A549 (cell line): ENCODE measurements at regions not wholly inside any gene's neighbourhood (a gene's known extent, or its start where the extent isn't known, plus 50 kb on each side); places are given as distances from the start of the nearest gene placed in this dataset.
"Not testable (repeated sequence)": the region's sequence is repeated elsewhere in the genome, so short reads cannot be mapped to it uniquely, and the experiment has no call there.

Source experiments
- ATAC-seq, 2 experiments: fragments of 200-7000 bp in 1 of 2; fragments of >200 bp in 1 of 2; cut with Nextera tagmentation in 1 of 2; cut with Tn5 transposase in 1 of 2; 3 replicates each; pipeline versions ENCODE4 v1.8.0 to v1.9.1; 2018 to 2020; ENCODE audit warnings: mild to moderate bottlenecking in 1 of 2, moderate library complexity in 1 of 2
- CTCF ChIA-PET: fragments of 300-600 bp; sonication (Branson Sonifier 250); formaldehyde crosslinking; extraction: SDS; loops from one replicate; lab custom pipeline; 2021; ENCODE audit warnings: antibody characterized with exemption, inconsistent platforms; lab: Yijun Ruan, JAX
- POLR2A ChIA-PET: fragments of 350-600 bp; formaldehyde crosslinking; extraction: SDS; loops from one replicate; lab custom pipeline; 2021; ENCODE audit warnings: antibody characterized with exemption, inconsistent platforms; lab: Yijun Ruan, JAX
- DNase-seq, 2 experiments: peaks; one replicate each; pipeline versions ENCODE4 v3.0.0 to v3.0.0-alpha.2; 2011 to 2016; ENCODE audit warnings: low read depth in 1 of 2, low spot score in 1 of 2
- FAIRE-seq: peaks from 2 replicates; lab custom pipeline; 2011; peaks lifted over from hg19 to GRCh38; lab: Jason Lieb, UNC
- H3K27ac ChIP-seq, 2 experiments: fragments of >200 bp; sonication (Bioruptor Twin); formaldehyde crosslinking; 3 replicates each; pipeline ENCODE4 v1.5.1; 2016 to 2017
- H3K4me1 ChIP-seq: fragments of >200 bp; sonication (Bioruptor Twin); formaldehyde crosslinking; 3 replicates; pipeline ENCODE4 v1.6.1; 2016
- H3K4me2 ChIP-seq: fragments of >200 bp; sonication (Bioruptor Twin); formaldehyde crosslinking; 3 replicates; pipeline ENCODE4 v1.6.1; 2016
- H3K4me3 ChIP-seq: fragments of >200 bp; sonication (Bioruptor Twin); formaldehyde crosslinking; 3 replicates; pipeline ENCODE4 v1.5.1; 2016
- H3K9me3 ChIP-seq: fragments of >200 bp; sonication (Bioruptor Twin); formaldehyde crosslinking; 3 replicates; pipeline ENCODE4 v1.6.1; 2016
- CBX2 ChIP-seq: fragments of 200-600 bp; sonication (generic); IDR thresholded peaks from 2 replicates; pipeline ENCODE4 v1.6.1; 2016; ENCODE audit warnings: low read depth, mild to moderate bottlenecking, borderline replicate concordance
- CEBPB ChIP-seq, 2 experiments: fragments of >200 bp in 1 of 2; sonication (Bioruptor Twin) in 1 of 2; formaldehyde crosslinking in 1 of 2; IDR thresholded peaks; 2 replicates each; pipeline ENCODE4 v1.6.1; 2012 to 2016
- FOSL2 ChIP-seq, 2 experiments: fragments of 450-650 bp in 1 of 2; fragments of >200 bp in 1 of 2; sonication (Bioruptor Twin) in 1 of 2; formaldehyde crosslinking; IDR thresholded peaks; 2 replicates each; pipeline versions ENCODE4 v1.5.0 to v1.6.1; 2016 to 2020; ENCODE audit warnings: mild to moderate bottlenecking in 1 of 2, moderate library complexity in 1 of 2
- FOXS1 ChIP-seq: fragments of 250-450 bp; sonication (Bioruptor Pico); IDR thresholded peaks from 2 replicates; pipeline ENCODE4 v1.5.0; 2020; ENCODE audit warnings: mild to moderate bottlenecking, moderate library complexity
- HOXB13 ChIP-seq: fragments of 250-450 bp; sonication (Bioruptor Pico); IDR thresholded peaks from 2 replicates; pipeline ENCODE4 v1.5.0; 2020; ENCODE audit warnings: low read depth, mild to moderate bottlenecking, moderate library complexity
- HOXB5 ChIP-seq: fragments of 250-450 bp; sonication (Bioruptor Pico); IDR thresholded peaks from 2 replicates; pipeline ENCODE4 v1.5.0; 2020; ENCODE audit warnings: mild to moderate bottlenecking, moderate library complexity
- JUNB ChIP-seq: fragments of >200 bp; sonication (Bioruptor Twin); formaldehyde crosslinking; IDR thresholded peaks from 2 replicates; pipeline ENCODE4 v1.6.1; 2016
- MYC ChIP-seq: IDR thresholded peaks from 2 replicates; pipeline ENCODE4 v1.6.1; 2012; ENCODE audit warnings: mild to moderate bottlenecking, inconsistent platforms, low read length, improper control_type of control experiment, borderline replicate concordance
- NFE2L2 ChIP-seq: fragments of 150-350 bp; conservative IDR thresholded peaks from 2 replicates; pipeline ENCODE4 v1.6.1; 2014; ENCODE audit warnings: low read length
- PHF8 ChIP-seq: fragments of 200-600 bp; sonication (generic); IDR thresholded peaks from 2 replicates; pipeline ENCODE4 v1.6.1; 2016; ENCODE audit warnings: low read depth, mild to moderate bottlenecking, antibody characterized with exemption, moderate library complexity, borderline replicate concordance
- REST ChIP-seq: fragments of 200-600 bp; sonication (generic); IDR thresholded peaks from 2 replicates; pipeline ENCODE4 v1.6.1; 2016; ENCODE audit warnings: antibody characterized with exemption, mild to moderate bottlenecking, moderate library complexity
- WGBS: methylation state at CpG from one replicate; pipeline ENCODE4 v1.1.6; 2017; ENCODE audit errors: missing lambda C conversion rate; 5-methylcytosine and 5-hydroxymethylcytosine counted together
- TF ChIP-seq, protein P1 (sequence below): fragments of 450-650 bp; IDR thresholded peaks from 2 replicates; pipeline ENCODE4 v1.6.1; 2014; ENCODE audit warnings: antibody characterized with exemption

GRCh38 chr10:6833458-6834011, 253.5 kb upstream of the PRKCQ start:
- ATAC-seq (peak; percentile 43 to 79), FAIRE-seq (no peak), DNase-seq (peak in 1 of 2 experiments; percentile 33)
- Histone ChIP-seq H3K4me2 (peak overlapping the region; percentile 28), H3K4me1 (peaks cover 20% of the 10 kb centered on the region), H3K9me3 (no peaks in the 10 kb centered on the region), H3K4me3 (no peak overlapping the region), H3K27ac (peak overlapping the region in 1 of 2 experiments; percentile 33; a peak in 3 of 6 replicates)
- 2% methylated on average over 2 of the region's 2 CpGs for WGBS
- POLR2A ChIA-PET, result no interaction called here
- CTCF ChIA-PET, result interaction anchor here (0.5 to 0.7 kb wide), 2 partner anchors 112 to 168 kb away, joined by 4 read pairs; no protein-coding TSS in a partner anchor
- TF ChIP-seq HOXB13 (CRISPR knock-in tag) (peak; percentile 57; the same call in 1 of the 2 replicates), PHF8 (no peak), HOXB5 (CRISPR knock-in tag) (0 out of 2 replicates have a peak, but pooled peaks have one; percentile 48), NFE2L2 (no peak), REST (no peak), FOXS1 (CRISPR knock-in tag) (peak; percentile 88; the same call in 1 of the 2 replicates)

DNA sequence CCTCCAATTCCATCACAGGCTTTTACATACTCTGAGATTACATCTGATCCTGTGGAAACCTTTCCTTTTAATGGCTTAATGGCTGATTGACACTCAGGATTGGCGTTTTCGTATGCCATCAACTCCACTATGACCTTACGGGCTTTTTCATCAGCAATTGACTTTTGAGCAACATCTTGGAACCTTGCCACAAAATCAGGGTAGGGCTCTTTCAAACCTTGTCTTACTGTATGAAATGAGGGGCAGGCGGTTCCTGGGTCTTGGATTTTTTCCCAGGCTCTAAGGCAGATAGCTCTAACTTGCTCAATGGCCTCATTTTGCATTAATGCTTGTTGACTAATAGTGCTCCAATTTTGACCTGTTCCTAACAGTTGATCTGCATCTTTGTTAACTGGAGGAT, 250.9 kb upstream of the PRKCQ start:
- DNase-seq, H3K27ac ChIP-seq, H3K9me3 ChIP-seq, CTCF ChIA-PET, H3K4me2 ChIP-seq, ATAC-seq, FAIRE-seq, POLR2A ChIA-PET, H3K4me3 ChIP-seq: not testable (repeated sequence)
- peaks cover 20% of the 10 kb centered on the region for H3K4me1 ChIP-seq
- WGBS, result 58% methylated on average over 4 of the region's 4 CpGs

GRCh38 chr10:6824793-6825192, 244.7 kb upstream of the PRKCQ start:
- peaks cover 11% of the 10 kb centered on the region for H3K4me1 ChIP-seq
- H3K9me3 ChIP-seq, H3K4me2 ChIP-seq, ATAC-seq, H3K27ac ChIP-seq, CTCF ChIA-PET, H3K4me3 ChIP-seq, FAIRE-seq, POLR2A ChIA-PET: not testable (repeated sequence)
- WGBS, result 51% methylated on average over 4 of the region's 5 CpGs
- DNase-seq, result peak in 1 of 2 experiments; percentile 29

GRCh38 chr10:6823770-6824169, 243.7 kb upstream of the PRKCQ start:
- Histone ChIP-seq H3K4me1 (peaks cover 11% of the 10 kb centered on the region), H3K4me3 (no peak overlapping the region)
- POLR2A ChIA-PET, result no interaction called here
- peak in 1 of 2 experiments; percentile 41 for DNase-seq
- TF ChIP-seq, protein P1, sequence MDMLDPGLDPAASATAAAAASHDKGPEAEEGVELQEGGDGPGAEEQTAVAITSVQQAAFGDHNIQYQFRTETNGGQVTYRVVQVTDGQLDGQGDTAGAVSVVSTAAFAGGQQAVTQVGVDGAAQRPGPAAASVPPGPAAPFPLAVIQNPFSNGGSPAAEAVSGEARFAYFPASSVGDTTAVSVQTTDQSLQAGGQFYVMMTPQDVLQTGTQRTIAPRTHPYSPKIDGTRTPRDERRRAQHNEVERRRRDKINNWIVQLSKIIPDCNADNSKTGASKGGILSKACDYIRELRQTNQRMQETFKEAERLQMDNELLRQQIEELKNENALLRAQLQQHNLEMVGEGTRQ, result no peak
- TF ChIP-seq REST (no peak), FOSL2 (IDR thresholded peaks at IDR 0.05) (no peak), FOSL2 (CRISPR knock-in tag; IDR thresholded peaks at IDR 0.05) (peak; percentile 56), CBX2 (no peak), JUNB (peak; percentile 39; the same call in 1 of the 2 replicates), MYC (no peak), CEBPB (IDR thresholded peaks at IDR 0.05) (0 out of 4 replicates have a peak, but pooled peaks of 1 of the 2 experiments have one; percentile 41)
- TF ChIP-seq, all 56 proteins: peak for 3
- no peaks in the 10 kb centered on the region for H3K9me3 ChIP-seq
- H3K27ac ChIP-seq, result no peak overlapping the region; a peak in 1 of 6 replicates
- H3K4me2 ChIP-seq, result peak overlapping the region; percentile 49
- ATAC-seq (peak; percentile 64 to 80; a peak in 3 of 6 replicates), FAIRE-seq (no peak)
- 0% methylated on average over 1 of the region's 1 CpG for WGBS
- CTCF ChIA-PET, result no interaction called here
